KMS-11 (cell line): ENCODE measurements at regions not wholly inside any gene's neighbourhood (a gene's known extent, or its start where the extent isn't known, plus 50 kb on each side); places are given as distances from the start of the nearest gene placed in this dataset.
"Not testable (repeated sequence)": the region's sequence is repeated elsewhere in the genome, so short reads cannot be mapped to it uniquely, and the experiment has no call there.

Source experiments
- H2AFZ ChIP-seq: fragments of 200-600 bp; sonication (generic); 2 replicates; pipeline ENCODE4 v1.6.1; 2016; ENCODE audit warnings: antibody characterized with exemption, mixed run types, low read depth
- H3K27ac ChIP-seq: fragments of 200-600 bp; sonication (generic); 2 replicates; pipeline ENCODE4 v1.6.1; 2016; ENCODE audit warnings: mild to moderate bottlenecking, mixed run types
- H3K27me3 ChIP-seq: fragments of 200-600 bp; sonication (generic); 2 replicates; pipeline ENCODE4 v1.6.1; 2017; ENCODE audit warnings: mild to moderate bottlenecking, low read depth, mixed run types, moderate library complexity; ENCODE audit not compliant: insufficient read depth
- H3K36me3 ChIP-seq: fragments of 200-600 bp; sonication (generic); 2 replicates; pipeline ENCODE4 v1.6.1; 2017; ENCODE audit warnings: mild to moderate bottlenecking, mixed run types; ENCODE audit not compliant: insufficient read depth
- H3K4me1 ChIP-seq: fragments of 200-600 bp; sonication (generic); 2 replicates; pipeline ENCODE4 v1.6.1; 2016; ENCODE audit warnings: mild to moderate bottlenecking, low read depth, mixed run types; ENCODE audit not compliant: poor library complexity, severe bottlenecking
- H3K4me2 ChIP-seq: fragments of 200-600 bp; sonication (generic); 2 replicates; pipeline ENCODE4 v1.7.0; 2016; ENCODE audit warnings: mild to moderate bottlenecking, mixed run types
- H3K4me3 ChIP-seq: fragments of 200-600 bp; sonication (generic); IDR thresholded peaks from 2 replicates; pipeline ENCODE4 v1.6.1; 2017; ENCODE audit warnings: low read depth, low read length, mixed read lengths; ENCODE audit not compliant: insufficient read depth
- H3K79me2 ChIP-seq: fragments of 200-600 bp; sonication (generic); 2 replicates; pipeline ENCODE4 v1.6.1; 2016; ENCODE audit warnings: low read depth, mixed run types; ENCODE audit not compliant: insufficient read depth
- H3K9ac ChIP-seq: fragments of 200-600 bp; sonication (generic); 2 replicates; pipeline ENCODE4 v1.6.1; 2016; ENCODE audit warnings: mild to moderate bottlenecking, mixed run types
- H4K20me1 ChIP-seq: fragments of 200-600 bp; sonication (generic); 2 replicates; pipeline ENCODE4 v1.6.1; 2016; ENCODE audit warnings: mild to moderate bottlenecking, mixed run types; ENCODE audit not compliant: insufficient read depth
- TF ChIP-seq, protein P1 (sequence below): fragments of 200-600 bp; sonication (generic); conservative IDR thresholded peaks from 2 replicates; pipeline ENCODE4 v1.6.1; 2017; ENCODE audit warnings: low read depth, mild to moderate bottlenecking, antibody characterized with exemption, low read length, moderate library complexity, mixed read lengths

DNA sequence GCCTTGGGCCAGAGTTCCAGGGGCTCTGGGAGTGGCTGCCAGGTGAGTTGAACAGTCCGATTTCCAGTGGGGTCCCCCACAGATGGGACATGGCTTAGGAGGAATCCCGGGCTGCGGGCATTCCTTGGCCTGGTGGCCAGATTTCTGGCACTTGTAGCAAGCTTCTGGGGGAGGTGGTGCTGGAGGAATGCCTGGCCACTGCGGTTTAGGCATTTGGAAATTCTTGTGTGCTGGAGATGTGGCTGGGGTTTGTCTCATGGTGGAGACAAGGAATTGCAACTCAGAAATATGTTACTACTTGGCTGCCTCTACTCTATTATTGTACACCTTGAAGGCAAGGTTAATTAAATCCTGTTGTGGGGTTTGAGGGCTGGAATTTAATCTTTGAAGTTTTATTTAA is 779.8 kb downstream of the UQCRFS1 start:
- not testable (repeated sequence) for H3K36me3 ChIP-seq, H3K4me1 ChIP-seq, H3K9ac ChIP-seq, H3K79me2 ChIP-seq, H3K27ac ChIP-seq, H3K27me3 ChIP-seq, H3K4me3 ChIP-seq, H3K4me2 ChIP-seq, H2AFZ ChIP-seq, H4K20me1 ChIP-seq

- Histone ChIP-seq H3K27me3 (no peaks in the 10 kb centered on the region), H2AFZ (no peak overlapping the region), H3K4me1 (no peaks in the 10 kb centered on the region), H3K4me2 (no peak overlapping the region), H3K79me2 (no peaks in the 10 kb centered on the region), H4K20me1 (no peaks in the 10 kb centered on the region), H3K36me3 (no peaks in the 10 kb centered on the region), H3K4me3 (no peak overlapping the region), H3K27ac (no peak overlapping the region), H3K9ac (no peak overlapping the region)
- TF ChIP-seq, protein P1, sequence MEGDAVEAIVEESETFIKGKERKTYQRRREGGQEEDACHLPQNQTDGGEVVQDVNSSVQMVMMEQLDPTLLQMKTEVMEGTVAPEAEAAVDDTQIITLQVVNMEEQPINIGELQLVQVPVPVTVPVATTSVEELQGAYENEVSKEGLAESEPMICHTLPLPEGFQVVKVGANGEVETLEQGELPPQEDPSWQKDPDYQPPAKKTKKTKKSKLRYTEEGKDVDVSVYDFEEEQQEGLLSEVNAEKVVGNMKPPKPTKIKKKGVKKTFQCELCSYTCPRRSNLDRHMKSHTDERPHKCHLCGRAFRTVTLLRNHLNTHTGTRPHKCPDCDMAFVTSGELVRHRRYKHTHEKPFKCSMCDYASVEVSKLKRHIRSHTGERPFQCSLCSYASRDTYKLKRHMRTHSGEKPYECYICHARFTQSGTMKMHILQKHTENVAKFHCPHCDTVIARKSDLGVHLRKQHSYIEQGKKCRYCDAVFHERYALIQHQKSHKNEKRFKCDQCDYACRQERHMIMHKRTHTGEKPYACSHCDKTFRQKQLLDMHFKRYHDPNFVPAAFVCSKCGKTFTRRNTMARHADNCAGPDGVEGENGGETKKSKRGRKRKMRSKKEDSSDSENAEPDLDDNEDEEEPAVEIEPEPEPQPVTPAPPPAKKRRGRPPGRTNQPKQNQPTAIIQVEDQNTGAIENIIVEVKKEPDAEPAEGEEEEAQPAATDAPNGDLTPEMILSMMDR: no peak
Measured at GRCh38 chr19:28430214-28430613, 782.7 kb downstream of the UQCRFS1 start.

DNA sequence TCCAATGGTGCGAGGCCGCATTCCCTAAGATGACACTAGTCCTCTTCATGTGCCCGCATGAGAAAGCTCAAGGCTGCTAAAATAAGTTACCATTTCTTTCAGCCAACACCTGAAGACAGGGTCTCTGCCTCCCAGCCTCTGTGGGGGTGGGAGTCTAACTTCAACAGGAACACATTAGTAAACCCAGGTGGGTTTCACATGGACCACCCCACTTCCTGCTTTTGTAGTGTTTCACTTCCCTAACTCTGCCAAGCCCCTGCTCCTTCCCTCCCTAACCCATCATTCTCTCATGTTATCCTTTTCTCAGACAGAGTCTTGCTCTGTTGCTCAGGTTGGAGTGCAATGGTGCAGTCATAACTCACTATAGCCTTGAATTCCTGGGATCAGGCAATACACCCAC is 783.6 kb downstream of the UQCRFS1 start:
- H3K79me2 ChIP-seq: no peaks in the 10 kb centered on the region
- no peak overlapping the region for H3K9ac ChIP-seq
- no peak overlapping the region for H3K27ac ChIP-seq
- no peaks in the 10 kb centered on the region for H3K27me3 ChIP-seq
- no peak overlapping the region for H2AFZ ChIP-seq
- TF ChIP-seq, protein P1: no peak
- H4K20me1 ChIP-seq: no peaks in the 10 kb centered on the region
- H3K36me3 ChIP-seq: no peaks in the 10 kb centered on the region
- H3K4me1 ChIP-seq: no peaks in the 10 kb centered on the region
- no peak overlapping the region for H3K4me2 ChIP-seq
- H3K4me3 ChIP-seq: no peak overlapping the region

- H3K4me2 ChIP-seq: no peak overlapping the region
- no peak overlapping the region for H3K9ac ChIP-seq
- no peak overlapping the region for H2AFZ ChIP-seq
- TF ChIP-seq, protein P1: no peak
- H3K27ac ChIP-seq: no peak overlapping the region
- H3K27me3 ChIP-seq: no peaks in the 10 kb centered on the region
- no peak overlapping the region for H3K4me3 ChIP-seq
- H3K4me1 ChIP-seq: no peaks in the 10 kb centered on the region
- no peaks in the 10 kb centered on the region for H3K36me3 ChIP-seq
- no peaks in the 10 kb centered on the region for H3K79me2 ChIP-seq
- H4K20me1 ChIP-seq: no peaks in the 10 kb centered on the region
Measured at GRCh38 chr19:28428663-28429348, 784.1 kb downstream of the UQCRFS1 start.

DNA sequence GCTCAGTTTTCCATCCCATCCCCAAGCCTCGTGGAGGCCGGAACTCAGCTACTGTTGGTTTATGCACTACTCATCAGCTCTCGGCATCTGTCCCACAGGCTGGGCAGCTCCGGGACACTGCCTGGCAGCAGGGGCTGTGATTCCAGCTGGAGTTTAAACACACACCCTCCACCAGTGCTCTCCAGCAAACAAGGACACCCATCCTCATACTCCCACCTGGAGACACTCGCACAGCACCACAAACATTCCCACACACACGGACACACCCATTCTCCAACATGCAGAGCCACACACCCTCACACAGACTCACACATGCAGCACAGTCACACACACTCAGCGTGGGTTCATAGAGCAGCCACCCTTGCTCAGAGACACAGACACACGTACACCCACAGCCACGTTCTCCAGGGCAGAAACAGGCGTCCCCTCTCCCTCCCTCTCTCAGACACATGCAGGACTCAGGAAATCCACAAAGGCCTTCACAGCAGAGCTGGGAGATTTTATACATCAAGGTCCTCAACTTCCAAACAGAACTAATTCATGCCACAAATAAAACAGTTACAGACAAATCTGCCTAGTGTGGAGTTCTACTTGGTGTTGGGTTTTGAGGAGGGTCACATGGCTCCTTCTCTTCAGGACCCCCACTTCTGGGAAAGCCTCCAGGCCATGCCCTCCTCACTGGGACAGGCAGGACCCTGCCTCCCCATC is 785.4 kb downstream of the UQCRFS1 start:
- Histone ChIP-seq H3K27ac (no peak overlapping the region), H3K4me3 (no peak overlapping the region), H4K20me1 (no peaks in the 10 kb centered on the region), H3K27me3 (no peaks in the 10 kb centered on the region), H3K36me3 (no peaks in the 10 kb centered on the region), H3K79me2 (no peaks in the 10 kb centered on the region), H3K9ac (no peak overlapping the region), H2AFZ (no peak overlapping the region), H3K4me1 (no peaks in the 10 kb centered on the region), H3K4me2 (no peak overlapping the region)
- TF ChIP-seq, protein P1: no peak
